Naive thymus-derived CD4-positive, alpha-beta T cell (primary cell): ENCODE measurements at regions not wholly inside any gene's neighbourhood (a gene's known extent, or its start where the extent isn't known, plus 50 kb on each side); places are given as distances from the start of the nearest gene placed in this dataset.

Experiments used
- ATAC-seq: fragments of 150-1000 bp; cut with Tn5 transposase; 2 replicates; pipeline ENCODE4 v1.10.0; 2021; ENCODE audit warnings: mild to moderate bottlenecking, moderate library complexity
- CTCF ChIA-PET: fragments of 350-600 bp; sonication (Branson Sonifier 250); formaldehyde crosslinking; loops from one replicate; lab custom pipeline; 2021; ENCODE audit warnings: antibody characterized with exemption; lab: Charles Lee
- POLR2A ChIA-PET: fragments of 350-600 bp; sonication (Branson Sonifier 250); formaldehyde crosslinking; loops from one replicate; lab custom pipeline; 2021; ENCODE audit warnings: antibody characterized with exemption, inconsistent platforms; lab: Charles Lee
- DNase-seq, 9 donors: peaks; one replicate each; pipeline versions ENCODE4 v3.0.0 to v3.0.0-alpha.2; 2020 to 2022; ENCODE audit warnings: mixed read lengths in 1 of 9
- H3K27ac ChIP-seq: one replicate; pipeline ENCODE4 v1.7.0; 2013; ENCODE audit warnings: mild to moderate bottlenecking, low read depth, low read length, moderate library complexity
- H3K27me3 ChIP-seq, 2 donors: one replicate each; pipeline ENCODE4 v1.7.0; 2013; ENCODE audit warnings: low read length in 2 of 2, mild to moderate bottlenecking in 2 of 2, moderate library complexity in 2 of 2; ENCODE audit not compliant: control insufficient read depth in 2 of 2, insufficient read depth in 2 of 2
- H3K36me3 ChIP-seq, 3 experiments: 1 replicate in 2 of 3; 2 replicates in 1 of 3; pipeline ENCODE4 v1.7.0; 2013; ENCODE audit warnings: low read length in 3 of 3, mild to moderate bottlenecking in 3 of 3, moderate library complexity in 1 of 3; ENCODE audit not compliant: insufficient read depth in 3 of 3, control insufficient read depth in 2 of 3
- H3K4me1 ChIP-seq, 2 donors: one replicate each; pipeline ENCODE4 v1.7.0; 2013; ENCODE audit warnings: low read length in 2 of 2, mild to moderate bottlenecking in 2 of 2, moderate library complexity in 1 of 2; ENCODE audit not compliant: control insufficient read depth in 2 of 2, insufficient read depth in 2 of 2
- H3K4me3 ChIP-seq: 2 replicates; pipeline ENCODE4 v1.7.0; 2013; ENCODE audit warnings: mild to moderate bottlenecking, low read length
- H3K9me3 ChIP-seq, 3 experiments: 1 replicate in 2 of 3; 2 replicates in 1 of 3; pipeline ENCODE4 v1.7.0; 2013; ENCODE audit warnings: low read length in 3 of 3; ENCODE audit not compliant: control insufficient read depth in 2 of 3
- H3K27ac Mint-ChIP-seq, 9 donors: one replicate each; pipeline ENCODE4 v1.8.0; 2020 to 2022; ENCODE audit warnings: mixed read lengths in 9 of 9, mild to moderate bottlenecking in 8 of 9, moderate library complexity in 5 of 9, inconsistent platforms in 2 of 9
- H3K27me3 Mint-ChIP-seq, 5 donors: one replicate each; pipeline ENCODE4 v1.8.0; 2021 to 2022; ENCODE audit warnings: mixed read lengths in 5 of 5, mild to moderate bottlenecking in 1 of 5
- H3K36me3 Mint-ChIP-seq, 5 donors: one replicate each; pipeline ENCODE4 v1.8.0; 2020 to 2022; ENCODE audit warnings: mixed read lengths in 5 of 5, mild to moderate bottlenecking in 3 of 5, inconsistent platforms in 1 of 5
- H3K4me1 Mint-ChIP-seq, 7 donors: one replicate each; pipeline ENCODE4 v1.8.0; 2020 to 2022; ENCODE audit warnings: mixed read lengths in 7 of 7, mild to moderate bottlenecking in 3 of 7, inconsistent platforms in 1 of 7
- H3K4me3 Mint-ChIP-seq, 10 donors: one replicate each; pipeline ENCODE4 v1.8.0; 2020 to 2022; ENCODE audit warnings: mild to moderate bottlenecking in 10 of 10, mixed read lengths in 10 of 10, moderate library complexity in 6 of 10, inconsistent platforms in 2 of 10
- H3K9me3 Mint-ChIP-seq, 11 donors: one replicate each; pipeline ENCODE4 v1.8.0; 2020 to 2022; ENCODE audit warnings: mixed read lengths in 11 of 11, mild to moderate bottlenecking in 4 of 11, inconsistent platforms in 1 of 11, moderate library complexity in 1 of 11
- intact Hi-C, 2 donors: fragments of 100-400 bp; cut with micrococcal nuclease; formaldehyde crosslinking; loops; one replicate each; pipeline ENCODE4 v1.15.1; 2023

DNA sequence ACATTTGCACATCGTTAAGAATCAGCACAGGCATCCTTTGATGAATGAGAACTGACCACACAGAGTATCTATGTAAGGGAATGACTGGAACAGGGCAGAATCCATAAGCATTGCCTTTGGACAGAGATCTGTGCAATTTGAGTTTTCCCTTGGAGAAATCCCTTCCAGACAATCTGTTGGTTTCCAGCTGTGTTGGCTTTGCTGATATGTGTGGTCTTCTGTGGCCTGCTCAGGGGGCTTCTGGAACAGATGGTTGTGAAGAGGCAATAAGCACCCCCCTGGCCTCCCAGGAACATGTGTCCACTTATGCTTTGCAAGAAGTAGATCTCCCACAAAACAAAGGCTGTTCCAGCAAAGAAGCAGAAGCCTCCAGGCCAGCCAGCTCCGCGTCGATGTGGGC is 111.4 kb upstream of the TMEM132C start:
- ATAC-seq (no peak), DNase-seq (no peak)
- Mint-ChIP-seq H3K27ac (no peak overlapping the region), H3K9me3 (peaks cover 0 to 16% (median 3%) of the 10 kb centered on the region in 11 donors), H3K27me3 (no peaks in the 10 kb centered on the region), H3K36me3 (no peaks in the 10 kb centered on the region), H3K4me1 (peaks cover 0 to 4% (median 0%) of the 10 kb centered on the region in 7 donors), H3K4me3 (no peak overlapping the region)
- Histone ChIP-seq H3K36me3 (no peaks in the 10 kb centered on the region), H3K27me3 (no peaks in the 10 kb centered on the region), H3K27ac (no peak overlapping the region), H3K9me3 (no peaks in the 10 kb centered on the region), H3K4me1 (no peaks in the 10 kb centered on the region), H3K4me3 (no peak overlapping the region)
- ChIA-PET CTCF (no interaction called here), POLR2A (no interaction called here)
- intact Hi-C loops, result no loop called here

DNA sequence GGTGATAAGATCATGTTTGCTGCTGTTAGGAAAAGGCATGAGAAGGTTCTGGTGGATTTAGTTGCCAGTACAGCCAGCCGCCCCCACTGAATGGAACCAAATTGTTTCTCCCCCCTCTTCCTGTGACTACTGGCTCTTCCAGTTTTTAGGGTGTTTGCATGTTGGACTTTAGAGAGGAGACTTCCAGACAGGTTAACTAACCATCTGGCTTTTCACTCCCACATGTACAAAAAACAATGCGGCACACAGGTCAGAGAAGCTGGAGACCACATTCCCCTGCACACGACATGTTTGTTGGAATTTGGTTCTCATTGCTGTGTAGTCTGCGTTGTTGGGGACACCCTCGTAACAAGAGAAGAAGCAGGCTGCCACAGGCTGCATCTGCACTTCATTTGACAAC is 103.9 kb upstream of the TMEM132C start:
- no peak overlapping the region for H3K27ac Mint-ChIP-seq
- Histone ChIP-seq H3K4me3 (no peak overlapping the region), H3K27ac (no peak overlapping the region), H3K4me1 (no peaks in the 10 kb centered on the region), H3K27me3 (no peaks in the 10 kb centered on the region), H3K9me3 (peaks cover 0 to 5% (median 0%) of the 10 kb centered on the region in 3 experiments), H3K36me3 (no peaks in the 10 kb centered on the region)
- H3K27me3 Mint-ChIP-seq, result peaks cover 0 to 2% (median 0%) of the 10 kb centered on the region in 5 donors
- intact Hi-C loops, result no loop called here
- H3K9me3 Mint-ChIP-seq, result peaks cover 0 to 8% (median 1%) of the 10 kb centered on the region in 11 donors
- no peak overlapping the region for H3K4me3 Mint-ChIP-seq
- ChIA-PET POLR2A (no interaction called here), CTCF (no interaction called here)
- no peaks in the 10 kb centered on the region for H3K36me3 Mint-ChIP-seq
- no peaks in the 10 kb centered on the region for H3K4me1 Mint-ChIP-seq
- no peak for DNase-seq
- no peak for ATAC-seq

DNA sequence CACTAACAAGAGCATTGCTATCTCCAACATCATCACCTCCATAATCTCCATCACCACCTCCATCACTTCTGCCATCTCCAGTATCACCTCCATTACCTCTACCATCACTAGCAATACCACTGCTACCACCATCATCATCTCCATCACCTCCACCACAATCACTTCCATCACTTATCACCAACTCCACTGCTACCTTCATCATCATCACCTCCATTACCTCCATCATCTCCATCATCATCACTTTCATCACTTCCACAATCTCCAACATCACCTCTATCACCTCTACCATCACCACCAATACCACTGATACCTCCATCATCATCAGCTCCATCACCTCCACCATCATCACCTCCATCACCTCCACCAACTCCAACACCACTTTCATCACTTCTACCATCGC is 102.4 kb upstream of the TMEM132C start:
- Histone ChIP-seq H3K36me3 (no peaks in the 10 kb centered on the region), H3K27ac (no peak overlapping the region), H3K27me3 (no peaks in the 10 kb centered on the region), H3K9me3 (peaks cover 0 to 5% (median 0%) of the 10 kb centered on the region in 3 experiments), H3K4me1 (no peaks in the 10 kb centered on the region), H3K4me3 (no peak overlapping the region)
- intact Hi-C loops, result no loop called here
- H3K27ac Mint-ChIP-seq, result no peak overlapping the region
- H3K27me3 Mint-ChIP-seq, result peaks cover 0 to 6% (median 4%) of the 10 kb centered on the region in 5 donors
- peaks cover 0 to 16% (median 4%) of the 10 kb centered on the region in 11 donors for H3K9me3 Mint-ChIP-seq
- ChIA-PET CTCF (no interaction called here), POLR2A (no interaction called here)
- H3K4me1 Mint-ChIP-seq, result no peaks in the 10 kb centered on the region
- DNase-seq (no peak), ATAC-seq (no peak)
- no peaks in the 10 kb centered on the region for H3K36me3 Mint-ChIP-seq
- H3K4me3 Mint-ChIP-seq, result no peak overlapping the region

DNA sequence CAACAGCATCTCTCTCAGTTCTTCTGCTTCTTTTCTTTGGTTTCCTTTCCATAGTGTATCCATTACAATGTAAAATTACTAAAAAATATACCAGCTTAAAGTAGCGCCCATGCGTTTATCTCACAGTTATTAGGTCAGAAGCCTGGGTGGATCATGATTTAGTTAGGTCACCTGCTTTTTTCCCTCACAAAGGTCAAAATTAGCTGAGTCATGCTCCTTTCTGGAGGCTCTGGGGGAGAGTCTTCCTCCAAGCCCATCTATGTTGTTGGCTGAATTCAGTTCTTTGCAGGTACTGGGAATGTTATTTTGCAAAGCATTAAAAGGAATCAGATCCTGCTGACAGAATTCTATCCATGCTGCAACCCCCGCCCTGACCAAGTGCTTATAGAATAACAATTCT is 101.6 kb upstream of the TMEM132C start:
- intact Hi-C loops, result no loop called here
- CTCF ChIA-PET, result no interaction called here

DNA sequence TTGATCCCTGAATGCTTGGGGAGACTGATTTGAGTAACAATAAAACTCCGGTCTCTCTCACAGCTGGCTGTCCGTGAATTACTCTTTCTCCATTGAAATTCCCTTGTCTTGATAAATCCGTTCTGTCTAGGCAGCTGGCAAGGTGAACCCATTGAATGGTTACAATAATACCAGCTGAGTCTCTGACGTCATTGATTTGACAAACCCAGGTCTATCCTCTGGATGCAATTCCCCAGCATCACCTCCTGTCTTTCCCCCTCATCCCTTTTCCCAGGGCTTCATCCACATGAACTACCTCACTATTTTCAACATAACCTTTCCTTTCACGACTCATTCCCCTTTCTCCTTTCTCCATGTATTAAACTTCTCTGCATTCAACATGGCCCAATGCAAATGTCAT is 98.7 kb upstream of the TMEM132C start:
- H3K27me3 Mint-ChIP-seq, result peaks cover 0 to 8% (median 6%) of the 10 kb centered on the region in 5 donors
- peaks cover 0 to 16% (median 6%) of the 10 kb centered on the region in 11 donors for H3K9me3 Mint-ChIP-seq
- no peaks in the 10 kb centered on the region for H3K4me1 Mint-ChIP-seq
- POLR2A ChIA-PET, result no interaction called here
- H3K27me3 ChIP-seq, result no peaks in the 10 kb centered on the region
- no peak overlapping the region for H3K27ac ChIP-seq
- no peak overlapping the region for H3K4me3 Mint-ChIP-seq
- intact Hi-C loops, result no loop called here
- no peaks in the 10 kb centered on the region for H3K4me1 ChIP-seq
- H3K27ac Mint-ChIP-seq, result no peak overlapping the region
- ATAC-seq, result no peak
- no peak overlapping the region for H3K4me3 ChIP-seq
- H3K36me3 Mint-ChIP-seq, result no peaks in the 10 kb centered on the region
- H3K9me3 ChIP-seq, result peaks cover 0 to 5% (median 0%) of the 10 kb centered on the region in 3 experiments
- no peaks in the 10 kb centered on the region for H3K36me3 ChIP-seq
- CTCF ChIA-PET, result no interaction called here
- no peak for DNase-seq

More for the DNA sequence above, 101.6 kb upstream of the TMEM132C start:
- Mint-ChIP-seq H3K9me3 (peaks cover 0 to 16% (median 6%) of the 10 kb centered on the region in 11 donors), H3K27ac (no peak overlapping the region), H3K36me3 (no peaks in the 10 kb centered on the region), H3K27me3 (peaks cover 0 to 8% (median 6%) of the 10 kb centered on the region in 5 donors), H3K4me3 (no peak overlapping the region), H3K4me1 (no peaks in the 10 kb centered on the region)
- POLR2A ChIA-PET, result no interaction called here
- no peaks in the 10 kb centered on the region for H3K4me1 ChIP-seq
- no peaks in the 10 kb centered on the region for H3K27me3 ChIP-seq
- H3K4me3 ChIP-seq, result no peak overlapping the region
- no peaks in the 10 kb centered on the region for H3K36me3 ChIP-seq
- peaks cover 0 to 5% (median 0%) of the 10 kb centered on the region in 3 experiments for H3K9me3 ChIP-seq
- no peak overlapping the region for H3K27ac ChIP-seq
- DNase-seq (no peak), ATAC-seq (no peak)

DNA sequence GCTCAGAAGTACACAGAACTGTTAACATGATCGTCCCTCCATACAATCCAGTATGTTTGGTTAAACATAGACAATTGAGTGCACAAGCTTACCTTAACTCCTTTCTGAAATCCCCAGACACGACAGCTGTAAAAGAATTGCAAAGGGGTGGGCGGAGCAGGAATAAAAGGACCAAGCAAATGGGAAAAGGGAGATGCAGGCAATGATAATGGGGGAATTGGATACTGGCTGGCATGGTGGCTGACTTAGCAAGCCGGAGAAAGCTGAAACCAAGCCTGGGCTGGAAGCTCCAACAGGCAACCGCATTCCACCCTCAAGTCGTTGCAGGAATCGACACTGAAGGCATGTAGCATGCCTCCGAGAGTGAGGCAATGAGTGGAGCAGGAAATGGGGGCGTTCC is 96.8 kb upstream of the TMEM132C start:
- ChIA-PET CTCF (no interaction called here), POLR2A (no interaction called here)
- H3K4me3 Mint-ChIP-seq, result no peak overlapping the region
- no peaks in the 10 kb centered on the region for H3K36me3 Mint-ChIP-seq
- Histone ChIP-seq H3K9me3 (no peaks in the 10 kb centered on the region), H3K4me1 (no peaks in the 10 kb centered on the region), H3K36me3 (no peaks in the 10 kb centered on the region), H3K27me3 (no peaks in the 10 kb centered on the region), H3K4me3 (no peak overlapping the region), H3K27ac (no peak overlapping the region)
- H3K4me1 Mint-ChIP-seq, result no peaks in the 10 kb centered on the region
- ATAC-seq (no peak), DNase-seq (no peak)
- peaks cover 0 to 16% (median 6%) of the 10 kb centered on the region in 11 donors for H3K9me3 Mint-ChIP-seq
- intact Hi-C loops, result no loop called here
- no peak overlapping the region for H3K27ac Mint-ChIP-seq
- H3K27me3 Mint-ChIP-seq, result peaks cover 0 to 8% (median 6%) of the 10 kb centered on the region in 5 donors

DNA sequence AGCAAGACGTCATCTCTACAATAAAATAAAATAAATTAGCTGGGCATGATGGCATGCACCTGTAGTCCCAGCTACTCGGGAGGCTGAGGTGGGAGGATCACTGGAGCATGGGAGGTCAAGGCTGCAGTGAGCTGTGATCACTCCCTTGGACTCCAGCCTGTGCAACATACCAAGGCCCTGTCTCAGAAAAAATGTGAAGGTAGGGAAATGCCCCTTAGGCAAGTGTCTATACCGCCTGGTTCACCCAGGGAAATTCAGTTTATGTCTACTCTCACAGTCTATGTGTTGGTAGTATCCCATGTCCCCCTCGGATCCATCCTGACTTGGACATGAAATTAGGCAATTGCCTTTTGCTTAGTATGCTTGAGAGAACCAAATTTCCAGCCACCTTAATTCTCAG is 88.4 kb upstream of the TMEM132C start:
- H3K4me1 ChIP-seq, result no peaks in the 10 kb centered on the region
- CTCF ChIA-PET, result no interaction called here
- POLR2A ChIA-PET, result no interaction called here
- Mint-ChIP-seq H3K27me3 (no peaks in the 10 kb centered on the region), H3K9me3 (peaks cover 5 to 18% (median 9%) of the 10 kb centered on the region in 11 donors), H3K36me3 (no peaks in the 10 kb centered on the region), H3K4me1 (no peaks in the 10 kb centered on the region), H3K27ac (no peak overlapping the region), H3K4me3 (no peak overlapping the region)
- H3K9me3 ChIP-seq, result no peaks in the 10 kb centered on the region
- no peaks in the 10 kb centered on the region for H3K36me3 ChIP-seq
- H3K4me3 ChIP-seq, result no peak overlapping the region
- DNase-seq (no peak), ATAC-seq (no peak)
- H3K27ac ChIP-seq, result no peak overlapping the region
- H3K27me3 ChIP-seq, result no peaks in the 10 kb centered on the region
- intact Hi-C loops, result no loop called here
